Osteoblast (primary cell): ENCODE measurements at regions not wholly inside any gene's neighbourhood (a gene's known extent, or its start where the extent isn't known, plus 50 kb on each side); places are given as distances from the start of the nearest gene placed in this dataset.

Experiments
- DNase-seq: peaks from one replicate; pipeline ENCODE4 v3.0.0; 2011; ENCODE audit warnings: low spot score, mixed read lengths; ENCODE audit not compliant: insufficient read length; ENCODE audit errors: missing footprints
- H2AFZ ChIP-seq: 2 replicates; pipeline ENCODE4 v1.6.0; 2011; ENCODE audit warnings: mild to moderate bottlenecking, low read length
- H3K27ac ChIP-seq: 2 replicates; pipeline ENCODE4 v1.5.1; 2011; ENCODE audit warnings: mild to moderate bottlenecking, low read depth, low read length, moderate library complexity
- H3K27me3 ChIP-seq: 2 replicates; pipeline ENCODE4 v1.6.0; 2012; ENCODE audit warnings: mild to moderate bottlenecking, control low read depth, inconsistent platforms, low read length, moderate library complexity; ENCODE audit not compliant: insufficient read depth
- H3K36me3 ChIP-seq: 2 replicates; pipeline ENCODE4 v1.5.1; 2011; ENCODE audit warnings: mild to moderate bottlenecking, low read length, control low read depth, moderate library complexity; ENCODE audit not compliant: insufficient read depth
- H3K4me1 ChIP-seq: 2 replicates; pipeline ENCODE4 v1.5.1; 2011; ENCODE audit warnings: mild to moderate bottlenecking, low read length, control low read depth, moderate library complexity; ENCODE audit not compliant: insufficient read depth
- H3K4me2 ChIP-seq: 2 replicates; pipeline ENCODE4 v1.6.0; 2011; ENCODE audit warnings: mild to moderate bottlenecking, low read length; ENCODE audit not compliant: insufficient read depth
- H3K4me3 ChIP-seq: fragments of 200-600 bp; sonication (generic); 3 replicates; pipeline ENCODE4 v1.5.1; 2012; ENCODE audit warnings: mild to moderate bottlenecking, low read length, inconsistent platforms; ENCODE audit not compliant: insufficient read depth
- H3K79me2 ChIP-seq: 2 replicates; pipeline ENCODE4 v1.6.0; 2012; ENCODE audit warnings: mild to moderate bottlenecking, low read length, control low read depth, inconsistent platforms; ENCODE audit not compliant: insufficient read depth
- H3K9me3 ChIP-seq: 2 replicates; pipeline ENCODE4 v1.5.1; 2011; ENCODE audit warnings: low read depth, low read length, control low read depth
- H4K20me1 ChIP-seq: 2 replicates; pipeline ENCODE4 v1.6.0; 2012; ENCODE audit warnings: mild to moderate bottlenecking, low read length, control low read depth; ENCODE audit not compliant: insufficient read depth
- TF ChIP-seq, protein P1 (sequence below): IDR thresholded peaks from 2 replicates; pipeline ENCODE4 v1.5.1; 2011; ENCODE audit warnings: mild to moderate bottlenecking, low read depth, low read length, moderate library complexity; ENCODE audit errors: extremely low read depth

DNA sequence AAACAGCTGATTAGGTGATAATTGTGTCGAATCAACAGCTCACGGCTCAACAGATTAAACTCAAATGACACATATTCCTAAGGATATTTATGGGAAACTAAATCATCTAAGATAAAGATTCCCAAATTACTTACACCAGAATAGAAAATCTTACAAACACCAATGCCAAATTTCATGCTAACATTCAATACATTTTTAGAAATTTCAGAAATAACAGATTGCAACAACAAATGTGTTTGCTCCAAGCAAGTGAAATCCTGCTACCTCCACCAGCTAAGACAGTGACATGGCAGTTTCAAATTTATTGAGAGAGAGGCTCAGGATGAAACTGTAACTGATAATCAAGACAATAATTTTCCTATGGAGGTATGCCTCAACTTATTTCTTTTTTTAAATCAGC, 65.0 kb upstream of the EPB41L3 start:
- H3K4me1 ChIP-seq = no peaks in the 10 kb centered on the region
- H3K4me2 ChIP-seq = no peak overlapping the region
- no peak for DNase-seq
- no peaks in the 10 kb centered on the region for H3K9me3 ChIP-seq
- H3K79me2 ChIP-seq = no peaks in the 10 kb centered on the region
- no peaks in the 10 kb centered on the region for H4K20me1 ChIP-seq
- no peak overlapping the region for H2AFZ ChIP-seq
- TF ChIP-seq, protein P1, sequence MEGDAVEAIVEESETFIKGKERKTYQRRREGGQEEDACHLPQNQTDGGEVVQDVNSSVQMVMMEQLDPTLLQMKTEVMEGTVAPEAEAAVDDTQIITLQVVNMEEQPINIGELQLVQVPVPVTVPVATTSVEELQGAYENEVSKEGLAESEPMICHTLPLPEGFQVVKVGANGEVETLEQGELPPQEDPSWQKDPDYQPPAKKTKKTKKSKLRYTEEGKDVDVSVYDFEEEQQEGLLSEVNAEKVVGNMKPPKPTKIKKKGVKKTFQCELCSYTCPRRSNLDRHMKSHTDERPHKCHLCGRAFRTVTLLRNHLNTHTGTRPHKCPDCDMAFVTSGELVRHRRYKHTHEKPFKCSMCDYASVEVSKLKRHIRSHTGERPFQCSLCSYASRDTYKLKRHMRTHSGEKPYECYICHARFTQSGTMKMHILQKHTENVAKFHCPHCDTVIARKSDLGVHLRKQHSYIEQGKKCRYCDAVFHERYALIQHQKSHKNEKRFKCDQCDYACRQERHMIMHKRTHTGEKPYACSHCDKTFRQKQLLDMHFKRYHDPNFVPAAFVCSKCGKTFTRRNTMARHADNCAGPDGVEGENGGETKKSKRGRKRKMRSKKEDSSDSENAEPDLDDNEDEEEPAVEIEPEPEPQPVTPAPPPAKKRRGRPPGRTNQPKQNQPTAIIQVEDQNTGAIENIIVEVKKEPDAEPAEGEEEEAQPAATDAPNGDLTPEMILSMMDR = no peak
- no peak overlapping the region for H3K4me3 ChIP-seq
- no peaks in the 10 kb centered on the region for H3K27me3 ChIP-seq
- H3K36me3 ChIP-seq = no peaks in the 10 kb centered on the region
- no peak overlapping the region for H3K27ac ChIP-seq

DNA sequence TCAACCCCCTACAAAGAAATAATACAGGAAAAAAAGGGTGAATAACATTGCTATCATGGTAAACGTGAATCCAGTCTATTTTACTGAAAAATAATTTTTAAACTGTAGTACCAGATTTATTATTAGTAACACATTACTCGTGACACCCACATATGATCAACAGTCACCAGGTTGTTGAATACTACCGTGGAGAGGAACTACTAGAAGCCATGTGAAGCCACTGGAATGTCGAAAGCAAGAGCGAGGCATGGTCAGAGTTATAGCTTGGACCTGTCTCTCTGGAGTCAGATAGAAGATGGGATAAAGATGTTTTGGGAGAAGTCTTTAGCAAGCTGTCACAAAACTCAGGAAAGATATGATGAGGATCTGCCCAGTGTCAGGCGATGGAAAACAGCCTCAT, 63.2 kb upstream of the EPB41L3 start:
- no peaks in the 10 kb centered on the region for H3K9me3 ChIP-seq
- no peak for DNase-seq
- H3K27me3 ChIP-seq = no peaks in the 10 kb centered on the region
- no peak overlapping the region for H3K4me3 ChIP-seq
- H3K4me2 ChIP-seq = no peak overlapping the region
- H3K79me2 ChIP-seq = no peaks in the 10 kb centered on the region
- H3K36me3 ChIP-seq = no peaks in the 10 kb centered on the region
- TF ChIP-seq, protein P1 = no peak
- no peaks in the 10 kb centered on the region for H4K20me1 ChIP-seq
- H3K27ac ChIP-seq = no peak overlapping the region
- no peaks in the 10 kb centered on the region for H3K4me1 ChIP-seq
- no peak overlapping the region for H2AFZ ChIP-seq

DNA sequence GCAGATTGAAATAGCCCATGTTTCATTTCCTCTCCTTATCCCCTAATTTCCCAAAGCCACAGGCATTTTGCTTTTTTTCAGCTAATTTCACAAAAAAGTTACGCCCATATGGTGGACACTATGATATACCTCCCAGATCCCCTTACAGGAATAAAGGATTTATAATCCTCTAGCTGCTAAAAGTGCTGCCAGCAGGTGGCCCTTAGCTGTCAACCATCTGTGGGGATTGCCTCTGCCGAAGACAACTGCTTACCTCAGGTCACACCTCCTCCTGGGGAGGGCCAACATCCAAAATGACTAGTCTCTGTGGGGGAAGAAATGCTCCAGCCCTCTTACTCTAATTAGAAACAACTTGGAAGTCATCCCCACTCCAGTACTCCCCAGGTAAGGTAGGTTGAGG, 61.0 kb upstream of the EPB41L3 start:
- TF ChIP-seq, protein P1 = no peak
- Histone ChIP-seq H4K20me1 (no peaks in the 10 kb centered on the region), H3K79me2 (no peaks in the 10 kb centered on the region), H3K9me3 (no peaks in the 10 kb centered on the region), H3K4me2 (no peak overlapping the region), H3K4me1 (no peaks in the 10 kb centered on the region), H3K4me3 (no peak overlapping the region), H3K27me3 (no peaks in the 10 kb centered on the region), H2AFZ (no peak overlapping the region), H3K36me3 (no peaks in the 10 kb centered on the region), H3K27ac (no peak overlapping the region)
- no peak for DNase-seq

GRCh38 chr18:5603153-5603552, 59.4 kb upstream of the EPB41L3 start:
- TF ChIP-seq, protein P1 = no peak

More at GRCh38 chr18:5603153-5603552, 59.4 kb upstream of the EPB41L3 start:
- H2AFZ ChIP-seq = no peak overlapping the region
- no peaks in the 10 kb centered on the region for H3K9me3 ChIP-seq
- H3K79me2 ChIP-seq = no peaks in the 10 kb centered on the region
- no peaks in the 10 kb centered on the region for H3K27me3 ChIP-seq
- no peak overlapping the region for H3K27ac ChIP-seq
- no peak overlapping the region for H3K4me2 ChIP-seq
- H4K20me1 ChIP-seq = no peaks in the 10 kb centered on the region
- H3K4me1 ChIP-seq = no peaks in the 10 kb centered on the region
- H3K36me3 ChIP-seq = no peaks in the 10 kb centered on the region
- H3K4me3 ChIP-seq = no peak overlapping the region
- DNase-seq = no peak
